Neural crest cell (in vitro differentiated cells): ENCODE measurements at regions not wholly inside any gene's neighbourhood (a gene's known extent, or its start where the extent isn't known, plus 50 kb on each side); places are given as distances from the start of the nearest gene placed in this dataset.

ENCODE experiments used
- DNase-seq: peaks from one replicate; pipeline ENCODE4 v3.0.0; 2021; ENCODE audit warnings: low read depth, mixed read lengths, low spot score
- H3K27ac Mint-ChIP-seq: one replicate; pipeline ENCODE4 v1.8.0; 2021; ENCODE audit warnings: mild to moderate bottlenecking, mixed read lengths; ENCODE audit not compliant: unreplicated experiment
- H3K27me3 Mint-ChIP-seq: 2 replicates; pipeline ENCODE4 v1.8.0; 2021; ENCODE audit warnings: low read depth, mild to moderate bottlenecking, mixed read lengths
- H3K36me3 Mint-ChIP-seq: 2 replicates; pipeline ENCODE4 v1.8.0; 2021; ENCODE audit warnings: low read depth, mild to moderate bottlenecking, mixed read lengths
- H3K4me1 Mint-ChIP-seq: 2 replicates; pipeline ENCODE4 v1.8.0; 2021; ENCODE audit warnings: mixed read lengths
- H3K4me3 Mint-ChIP-seq: one replicate; pipeline ENCODE4 v1.8.0; 2021; ENCODE audit warnings: mild to moderate bottlenecking, mixed read lengths
- H3K9me3 Mint-ChIP-seq: 2 replicates; pipeline ENCODE4 v1.8.0; 2021; ENCODE audit warnings: mixed read lengths
- TF ChIP-seq, protein P1 (sequence below): fragments of 200-600 bp; sonication (generic); conservative IDR thresholded peaks from 2 replicates; pipeline ENCODE4 v1.5.0; 2021; ENCODE audit warnings: antibody characterized with exemption, mild to moderate bottlenecking

DNA sequence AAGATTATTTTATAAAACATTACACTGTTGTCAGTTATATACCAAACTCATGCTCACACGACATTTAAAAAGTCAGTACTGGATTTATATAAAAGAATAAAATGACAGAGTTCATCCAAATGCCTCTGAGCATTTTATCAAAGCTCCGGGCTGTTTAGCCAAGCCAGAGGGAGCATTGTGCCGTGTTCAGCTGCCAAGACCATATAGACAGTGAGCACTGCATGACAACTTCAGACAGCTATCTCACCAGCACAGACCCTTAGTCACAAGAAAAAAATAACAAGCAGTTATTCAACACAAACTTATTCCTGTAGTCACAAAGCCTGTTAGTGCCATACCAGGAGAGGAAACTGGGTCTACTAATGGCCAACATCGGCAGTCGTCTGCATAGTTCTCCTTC is 88.0 kb upstream of the PBX1 start:
- no peak for DNase-seq
- no peaks in the 10 kb centered on the region for H3K27me3 Mint-ChIP-seq
- no peak overlapping the region for H3K4me3 Mint-ChIP-seq
- H3K9me3 Mint-ChIP-seq, result peaks cover 7% of the 10 kb centered on the region
- no peak overlapping the region for H3K27ac Mint-ChIP-seq
- H3K36me3 Mint-ChIP-seq, result peaks cover 2% of the 10 kb centered on the region
- H3K4me1 Mint-ChIP-seq, result no peaks in the 10 kb centered on the region
- TF ChIP-seq, protein P1, sequence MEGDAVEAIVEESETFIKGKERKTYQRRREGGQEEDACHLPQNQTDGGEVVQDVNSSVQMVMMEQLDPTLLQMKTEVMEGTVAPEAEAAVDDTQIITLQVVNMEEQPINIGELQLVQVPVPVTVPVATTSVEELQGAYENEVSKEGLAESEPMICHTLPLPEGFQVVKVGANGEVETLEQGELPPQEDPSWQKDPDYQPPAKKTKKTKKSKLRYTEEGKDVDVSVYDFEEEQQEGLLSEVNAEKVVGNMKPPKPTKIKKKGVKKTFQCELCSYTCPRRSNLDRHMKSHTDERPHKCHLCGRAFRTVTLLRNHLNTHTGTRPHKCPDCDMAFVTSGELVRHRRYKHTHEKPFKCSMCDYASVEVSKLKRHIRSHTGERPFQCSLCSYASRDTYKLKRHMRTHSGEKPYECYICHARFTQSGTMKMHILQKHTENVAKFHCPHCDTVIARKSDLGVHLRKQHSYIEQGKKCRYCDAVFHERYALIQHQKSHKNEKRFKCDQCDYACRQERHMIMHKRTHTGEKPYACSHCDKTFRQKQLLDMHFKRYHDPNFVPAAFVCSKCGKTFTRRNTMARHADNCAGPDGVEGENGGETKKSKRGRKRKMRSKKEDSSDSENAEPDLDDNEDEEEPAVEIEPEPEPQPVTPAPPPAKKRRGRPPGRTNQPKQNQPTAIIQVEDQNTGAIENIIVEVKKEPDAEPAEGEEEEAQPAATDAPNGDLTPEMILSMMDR, result no peak

DNA sequence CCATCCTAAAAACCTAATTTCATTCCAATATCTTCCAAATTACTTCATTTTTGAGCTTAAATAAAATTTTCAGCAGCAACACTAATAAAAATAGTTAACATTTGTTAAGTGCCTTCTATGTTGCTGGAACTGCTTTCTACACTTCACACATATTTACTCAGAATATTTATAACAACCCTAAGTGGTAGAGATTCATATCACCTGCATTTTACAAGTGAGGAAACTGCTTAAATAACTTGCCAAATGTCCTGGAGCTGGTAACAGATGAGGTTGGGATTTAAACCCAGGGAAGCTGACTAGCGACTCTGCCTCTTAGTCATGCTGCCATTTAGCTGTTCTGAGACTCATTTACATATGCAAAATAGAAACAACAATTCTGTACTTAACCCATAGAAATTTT is 86.1 kb upstream of the PBX1 start:
- Mint-ChIP-seq H3K27me3 (no peaks in the 10 kb centered on the region), H3K9me3 (peaks cover 4% of the 10 kb centered on the region), H3K27ac (no peak overlapping the region), H3K4me1 (no peaks in the 10 kb centered on the region), H3K36me3 (peaks cover 2% of the 10 kb centered on the region), H3K4me3 (no peak overlapping the region)
- DNase-seq, result no peak
- TF ChIP-seq, protein P1, result no peak

- Mint-ChIP-seq H3K27me3 (no peaks in the 10 kb centered on the region), H3K4me1 (no peaks in the 10 kb centered on the region), H3K4me3 (no peak overlapping the region), H3K36me3 (peaks cover 2% of the 10 kb centered on the region), H3K9me3 (peaks cover 4% of the 10 kb centered on the region), H3K27ac (no peak overlapping the region)
- DNase-seq, result no peak
- TF ChIP-seq, protein P1, result no peak
These were observed 85.4 kb upstream of the PBX1 start for GRCh38 chr1:164473544-164473943.

DNA sequence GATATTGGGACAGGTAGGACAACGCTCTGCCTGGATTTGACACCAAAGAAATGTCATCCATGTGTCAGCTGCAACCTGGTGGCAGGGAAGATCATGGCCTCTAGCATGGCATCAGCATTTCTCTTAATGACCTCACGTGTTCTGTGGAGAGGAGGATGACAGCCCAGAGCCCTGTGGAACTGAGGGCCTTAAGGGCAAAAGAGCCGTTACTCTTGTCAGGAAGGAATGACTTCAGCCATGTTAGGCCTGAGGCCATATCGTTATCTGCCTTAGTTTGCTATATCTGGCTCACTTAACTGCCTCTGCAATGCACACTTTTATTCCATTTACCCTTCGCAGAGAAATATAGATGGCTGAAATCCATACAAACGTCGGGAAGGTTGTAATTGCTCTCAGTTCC is 83.2 kb upstream of the PBX1 start:
- H3K27ac Mint-ChIP-seq, result no peak overlapping the region
- no peak overlapping the region for H3K4me3 Mint-ChIP-seq
- DNase-seq, result no peak
- TF ChIP-seq, protein P1, result no peak
- peaks cover 4% of the 10 kb centered on the region for H3K9me3 Mint-ChIP-seq
- no peaks in the 10 kb centered on the region for H3K4me1 Mint-ChIP-seq
- H3K36me3 Mint-ChIP-seq, result peaks cover 2% of the 10 kb centered on the region
- H3K27me3 Mint-ChIP-seq, result no peaks in the 10 kb centered on the region

GRCh38 chr1:164477343-164477742 is 81.6 kb upstream of the PBX1 start:
- no peak overlapping the region for H3K4me3 Mint-ChIP-seq
- TF ChIP-seq, protein P1, result no peak
- DNase-seq, result no peak
- H3K27ac Mint-ChIP-seq, result no peak overlapping the region
- no peaks in the 10 kb centered on the region for H3K4me1 Mint-ChIP-seq
- H3K36me3 Mint-ChIP-seq, result peaks cover 2% of the 10 kb centered on the region
- H3K9me3 Mint-ChIP-seq, result peaks cover 4% of the 10 kb centered on the region
- no peaks in the 10 kb centered on the region for H3K27me3 Mint-ChIP-seq

DNA sequence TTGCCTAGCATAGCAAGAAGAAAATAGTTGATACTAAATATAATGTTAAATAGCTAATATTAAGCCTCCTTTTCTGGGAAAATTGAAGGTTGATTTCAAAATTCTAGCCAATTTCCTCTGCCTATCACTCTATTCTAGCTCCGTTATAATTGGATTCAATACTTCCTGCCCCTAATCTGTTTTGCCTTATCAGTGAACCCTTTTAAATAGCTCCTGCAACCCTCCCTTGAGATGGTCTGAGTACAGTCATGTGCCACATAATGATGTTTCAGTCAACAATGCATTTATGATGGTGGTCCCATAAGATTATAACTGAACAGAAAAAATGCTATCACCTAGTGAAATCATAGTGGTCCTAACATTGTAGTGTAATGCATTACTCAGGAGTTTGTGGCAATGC is 79.7 kb upstream of the PBX1 start:
- H3K9me3 Mint-ChIP-seq, result peaks cover 4% of the 10 kb centered on the region
- H3K27me3 Mint-ChIP-seq, result no peaks in the 10 kb centered on the region
- TF ChIP-seq, protein P1, result no peak
- DNase-seq, result no peak
- no peak overlapping the region for H3K4me3 Mint-ChIP-seq
- H3K27ac Mint-ChIP-seq, result no peak overlapping the region
- no peaks in the 10 kb centered on the region for H3K4me1 Mint-ChIP-seq
- H3K36me3 Mint-ChIP-seq, result peaks cover 2% of the 10 kb centered on the region
